ENCODE measurements at regions not wholly inside any gene's neighbourhood (a gene's known extent, or its start where the extent isn't known, plus 50 kb on each side); places are given as distances from the start of the nearest gene placed in this dataset.

DNA sequence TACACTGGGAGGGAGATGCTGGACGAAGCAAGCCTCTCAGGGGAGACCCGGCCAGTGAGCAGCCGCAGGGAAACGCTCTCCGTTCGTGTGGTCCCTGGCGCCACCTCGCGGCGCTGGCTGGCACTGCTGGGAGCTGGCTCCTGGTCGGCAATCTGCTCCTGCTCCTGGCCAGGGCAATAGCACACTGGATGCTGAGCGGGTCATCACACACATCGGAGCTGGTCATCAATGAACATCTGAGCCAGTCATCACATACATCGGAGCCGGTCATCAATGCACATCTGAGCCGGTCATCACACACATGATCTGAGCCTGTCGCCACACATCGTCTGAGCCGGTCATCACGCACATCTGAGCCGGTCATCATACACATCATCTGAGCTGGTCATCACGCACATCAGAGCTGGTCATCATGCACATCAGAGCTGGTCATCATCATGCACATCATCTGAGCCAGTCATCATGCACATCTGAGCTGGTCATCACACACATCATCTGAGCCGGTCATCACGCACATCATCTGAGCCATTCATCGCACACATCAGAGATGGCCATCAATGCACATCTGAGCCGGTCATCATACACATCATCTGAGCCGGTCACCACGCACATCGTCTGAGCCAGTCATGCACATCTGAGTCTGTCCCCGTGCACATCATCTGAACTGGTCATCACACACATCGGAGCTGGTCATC lies 217.3 kb downstream of the RBFOX3 start:
- peak in 13 of 14 donors; percentile 23 to 81 (median 42) for DNase-seq

GRCh38 chr17:79392598-79392997 lies 218.3 kb downstream of the RBFOX3 start:
- DNase-seq, result no peak

- peak in 13 of 14 donors; percentile 5 to 72 (median 35) for DNase-seq
Observed at GRCh38 chr17:79391376-79392233, 219.2 kb downstream of the RBFOX3 start.

DNA sequence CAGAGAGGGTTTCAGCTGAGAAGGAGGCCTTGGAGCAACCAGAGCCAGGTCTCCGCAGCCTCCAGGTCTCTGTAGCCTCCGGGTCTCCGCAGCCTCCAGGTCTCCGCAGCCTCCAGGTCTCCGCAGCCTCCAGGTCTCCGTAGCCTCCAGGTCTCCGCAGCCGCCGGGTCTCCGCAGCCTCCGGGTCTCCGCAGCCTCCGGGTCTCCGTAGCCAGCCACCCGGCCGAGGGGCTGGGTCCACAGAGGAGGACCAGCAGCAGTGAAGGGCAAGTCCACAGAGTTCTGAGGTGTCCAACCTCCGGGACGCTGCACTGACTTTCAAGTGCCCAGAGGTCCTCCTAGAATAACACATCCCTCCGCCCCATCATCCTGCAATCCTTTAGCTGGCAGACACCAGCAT lies 221.0 kb downstream of the RBFOX3 start:
- no peak for DNase-seq

- peak in 3 of 14 donors; percentile 3 to 54 (median 3) for DNase-seq
Observed at GRCh38 chr17:79388556-79389295, 222.1 kb downstream of the RBFOX3 start.

GRCh38 chr17:79387783-79388182 lies 223.1 kb downstream of the RBFOX3 start:
- DNase-seq, result no peak

DNA sequence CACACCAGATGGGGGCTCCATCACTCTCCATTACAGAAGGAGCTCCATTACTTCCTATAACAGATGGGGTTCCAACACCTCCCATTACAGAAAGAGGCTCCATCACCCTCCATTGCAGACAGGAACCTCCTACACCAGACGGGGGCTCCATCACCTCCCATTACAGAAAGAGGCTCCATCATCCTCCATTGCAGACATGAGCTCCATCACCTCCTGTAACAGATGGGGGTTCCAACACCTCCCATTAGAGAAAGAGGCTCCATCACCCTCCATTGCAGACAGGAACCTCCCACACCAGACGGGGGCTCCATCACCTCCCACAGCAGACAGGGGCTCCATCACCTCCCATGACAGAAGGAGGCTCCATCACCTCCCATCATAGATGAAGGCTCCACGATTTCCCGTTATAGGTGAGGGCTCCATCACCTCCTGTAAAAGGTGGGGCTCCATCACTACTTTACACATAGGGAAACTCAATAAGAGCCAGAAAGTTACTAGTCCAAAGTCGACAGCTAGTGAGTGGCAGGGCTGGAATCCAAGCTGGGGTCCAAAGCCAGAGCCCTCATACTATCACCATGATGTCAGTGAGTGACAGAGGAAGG lies 224.8 kb downstream of the RBFOX3 start:
- DNase-seq, result no peak

- DNase-seq, result peak in 1 of 14 donors; percentile 58
Observed at GRCh38 chr17:79382313-79382712, 228.5 kb downstream of the RBFOX3 start.

- no peak for DNase-seq
Observed at GRCh38 chr17:79379700-79380445, 231.0 kb downstream of the RBFOX3 start.

DNA sequence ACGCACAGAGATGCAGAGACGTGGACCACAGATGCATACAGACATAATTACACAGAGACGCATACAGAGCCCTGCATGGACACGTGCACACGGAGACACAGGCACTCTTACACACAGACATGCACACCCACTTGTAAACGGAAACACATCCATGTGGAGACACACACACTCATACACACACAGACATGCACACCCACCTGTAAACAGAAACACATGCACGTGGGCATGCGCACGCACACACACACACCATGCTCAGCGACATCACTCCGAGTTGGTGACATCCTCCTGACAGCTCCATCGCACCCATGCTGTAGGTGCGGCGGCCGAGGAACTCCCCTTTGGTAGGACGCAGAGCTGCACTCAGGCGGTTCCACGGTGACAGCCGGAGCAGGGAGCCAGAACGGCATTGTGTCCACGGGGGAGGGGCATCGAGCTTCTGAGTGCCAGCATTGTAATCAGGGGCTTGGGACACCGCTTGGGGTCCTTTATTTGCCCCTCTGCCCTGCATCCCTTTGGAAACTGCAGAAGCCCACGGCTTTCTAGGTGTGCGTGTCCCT lies 233.5 kb downstream of the RBFOX3 start:
- no peak for DNase-seq

DNA sequence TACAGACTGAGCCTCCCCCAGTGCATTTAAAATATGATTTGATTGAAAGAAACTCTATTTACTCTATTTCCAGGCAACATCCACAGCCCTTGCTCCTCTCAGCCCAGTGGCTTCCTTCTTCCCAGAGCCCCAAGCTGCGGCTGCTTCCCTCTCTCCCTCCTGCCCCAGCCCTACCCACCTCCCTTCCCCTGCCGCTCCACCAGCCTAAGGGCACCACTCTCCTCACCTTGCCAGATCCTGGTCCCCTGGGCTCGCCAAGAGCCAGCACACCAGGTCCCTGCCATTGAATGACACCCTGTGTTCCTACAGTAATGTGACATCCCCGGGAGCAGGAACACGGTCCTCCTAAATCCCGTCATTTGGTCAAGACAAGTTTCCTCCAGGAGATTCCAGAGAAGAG lies 236.0 kb downstream of the RBFOX3 start:
- no peak for DNase-seq

DNA sequence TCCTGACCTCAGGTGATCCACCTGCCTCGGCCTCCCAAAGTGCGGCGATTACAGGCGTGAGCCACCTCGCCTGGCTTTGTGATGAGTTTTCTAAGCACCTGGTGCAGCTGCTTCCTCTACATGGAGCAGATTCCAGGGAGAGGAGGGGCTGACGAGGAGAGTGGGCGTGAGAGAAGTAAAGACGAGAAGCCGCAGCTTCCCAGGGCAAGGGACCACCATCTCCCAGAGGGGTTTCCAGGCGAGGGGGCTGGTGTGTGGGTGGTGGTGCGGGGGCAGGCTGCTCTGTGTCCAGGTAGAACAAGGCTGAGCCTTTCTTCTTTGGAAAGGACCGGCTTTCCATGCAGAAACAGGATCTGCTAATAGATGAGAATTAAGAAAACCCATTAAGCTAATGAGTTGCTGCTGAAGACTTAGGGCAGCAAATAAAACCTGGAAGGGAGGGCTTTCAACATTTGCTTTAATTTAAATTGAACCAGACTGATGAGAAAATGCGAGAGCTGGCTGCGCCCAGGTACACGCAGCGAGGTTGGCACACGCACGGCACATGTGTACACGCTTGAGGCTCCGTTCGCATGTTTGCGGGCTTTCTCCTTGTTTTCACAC lies 236.7 kb downstream of the RBFOX3 start:
- DNase-seq, result no peak

GRCh38 chr17:79372470-79373238 lies 238.2 kb downstream of the RBFOX3 start:
- DNase-seq, result no peak

GRCh38 chr17:79371984-79372383 lies 238.9 kb downstream of the RBFOX3 start:
- no peak for DNase-seq

DNA sequence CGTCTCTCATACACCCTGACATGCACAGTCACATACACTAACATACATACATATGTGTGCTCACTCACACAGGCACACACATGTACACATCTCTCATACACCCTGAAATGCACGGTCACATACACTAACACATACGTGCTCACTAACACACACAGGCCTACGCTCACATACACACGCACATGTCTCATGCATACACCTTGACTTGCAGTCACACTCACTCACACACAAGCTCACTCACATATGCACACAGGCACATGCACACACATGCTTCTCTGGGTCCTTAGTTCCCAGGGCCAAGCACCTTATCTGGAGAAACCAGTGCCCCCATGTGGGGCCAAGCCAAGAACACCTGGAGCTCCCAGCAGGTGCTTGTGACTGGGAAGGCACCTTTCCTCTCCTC lies 240.3 kb downstream of the RBFOX3 start:
- DNase-seq, result no peak

GRCh38 chr17:79370126-79370525 lies 240.7 kb downstream of the RBFOX3 start:
- DNase-seq, result no peak

DNA sequence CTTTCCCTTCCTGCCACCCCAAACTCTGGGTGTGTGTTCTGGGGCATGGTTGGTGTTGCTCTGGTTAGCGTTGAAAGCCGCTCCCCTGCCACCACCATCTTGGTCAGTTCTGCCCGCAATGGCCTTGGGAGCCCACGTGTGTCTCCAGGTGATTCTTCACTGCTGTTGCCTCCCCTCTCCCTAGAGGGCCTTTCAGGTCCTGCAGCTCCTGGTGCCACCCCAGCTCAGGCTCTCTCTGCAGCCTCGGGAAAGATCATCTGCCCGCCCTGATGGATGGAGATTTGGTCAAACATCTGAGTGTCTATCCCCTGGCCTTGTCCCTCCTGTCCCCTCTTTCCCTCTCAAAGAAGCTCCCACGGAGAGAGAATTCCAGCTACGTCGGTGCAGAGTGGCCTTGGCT lies 241.3 kb downstream of the RBFOX3 start:
- DNase-seq, result no peak

- DNase-seq, result no peak
Observed at GRCh38 chr17:79369001-79369400, 241.8 kb downstream of the RBFOX3 start.

GRCh38 chr17:79368521-79368920 lies 242.3 kb downstream of the RBFOX3 start:
- DNase-seq, result no peak

DNA sequence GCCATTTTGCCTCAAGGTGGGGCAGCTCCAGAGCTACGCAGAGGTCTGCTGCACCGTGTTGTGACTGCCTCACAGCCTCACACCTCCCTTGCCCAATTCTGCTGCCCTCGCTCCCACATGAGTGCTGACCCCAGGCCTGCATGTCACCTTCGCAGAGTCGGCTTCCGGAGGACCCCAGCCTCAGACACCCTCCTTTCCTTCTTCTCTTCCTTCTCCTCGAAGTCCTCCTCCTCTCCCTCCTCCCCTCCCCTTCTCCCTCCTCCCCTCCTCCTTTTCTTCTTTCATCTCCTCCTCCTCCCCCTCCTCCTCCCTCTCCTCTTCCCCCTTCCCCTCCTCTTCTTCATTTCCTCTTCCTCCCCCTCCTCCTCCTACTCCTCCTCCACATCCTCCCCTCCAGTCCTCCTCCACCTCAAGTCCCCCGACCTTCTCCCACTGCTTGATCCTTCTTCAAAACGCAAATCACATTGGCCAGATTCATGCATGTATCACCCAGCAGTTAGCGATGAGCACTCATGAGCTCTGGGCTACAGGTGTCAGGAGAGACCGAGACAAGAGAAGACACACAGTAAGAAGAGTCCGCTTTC lies 243.8 kb downstream of the RBFOX3 start:
- no peak for DNase-seq
